Uterus (tissue), 3 donors: ENCODE measurements at regions not wholly inside any gene's neighbourhood (a gene's known extent, or its start where the extent isn't known, plus 50 kb on each side); places are given as distances from the start of the nearest gene placed in this dataset.

Source experiments
- DNase-seq, 2 donors: peaks; one replicate each; pipeline ENCODE4 v3.0.0-alpha.2; 2019 to 2020
- H3K27ac ChIP-seq, 2 donors: fragments of 200-600 bp; sonication (generic); 1 replicate in 1 of 2; 2 replicates in 1 of 2; pipeline ENCODE4 v1.5.1; 2016 to 2018
- H3K27me3 ChIP-seq, 2 donors: fragments of 200-600 bp; sonication (generic); one replicate each; pipeline ENCODE4 v1.5.1; 2018 to 2019; ENCODE audit warnings: control low read depth in 1 of 2
- H3K36me3 ChIP-seq, 2 donors: fragments of 200-600 bp; sonication (generic); one replicate each; pipeline ENCODE4 v1.5.1; 2019; ENCODE audit warnings: control low read depth in 1 of 2
- H3K4me1 ChIP-seq, 2 donors: fragments of 200-600 bp; sonication (generic); one replicate each; pipeline ENCODE4 v1.5.1; 2018 to 2019; ENCODE audit warnings: control low read depth in 1 of 2
- H3K4me3 ChIP-seq, 2 donors: fragments of 200-600 bp; sonication (generic); 1 replicate in 1 of 2; 2 replicates in 1 of 2; pipeline ENCODE4 v1.5.1; 2018 to 2019; ENCODE audit warnings: mild to moderate bottlenecking in 1 of 2
- H3K9me3 ChIP-seq, 2 donors: fragments of 200-600 bp; sonication (generic); one replicate each; pipeline ENCODE4 v1.5.1; 2019; ENCODE audit warnings: control low read depth in 1 of 2
- POLR2A ChIP-seq, 2 donors: fragments of 450-650 bp; IDR thresholded peaks; one replicate each; pipeline ENCODE4 v1.6.1; 2016; ENCODE audit warnings: antibody characterized with exemption in 2 of 2, mild to moderate bottlenecking in 1 of 2, moderate library complexity in 1 of 2
- intact Hi-C: fragments of 100-400 bp; cut with DNase I; formaldehyde crosslinking; loops from one replicate; pipeline ENCODE4 v1.15.1; 2023; ENCODE audit warnings: low total_unique reads
- TF ChIP-seq, protein P1 (sequence below), 4 experiments: fragments of 200-600 bp in 2 of 4; fragments of 450-650 bp in 2 of 4; sonication (generic) in 2 of 4; IDR thresholded peaks; one replicate each; pipeline ENCODE4 v1.5.1; 2016 to 2019; ENCODE audit warnings: antibody characterized with exemption in 4 of 4, mild to moderate bottlenecking in 2 of 4, moderate library complexity in 1 of 4
- donor health status: DM: yes; HTN: yes; CAD: no.

DNA sequence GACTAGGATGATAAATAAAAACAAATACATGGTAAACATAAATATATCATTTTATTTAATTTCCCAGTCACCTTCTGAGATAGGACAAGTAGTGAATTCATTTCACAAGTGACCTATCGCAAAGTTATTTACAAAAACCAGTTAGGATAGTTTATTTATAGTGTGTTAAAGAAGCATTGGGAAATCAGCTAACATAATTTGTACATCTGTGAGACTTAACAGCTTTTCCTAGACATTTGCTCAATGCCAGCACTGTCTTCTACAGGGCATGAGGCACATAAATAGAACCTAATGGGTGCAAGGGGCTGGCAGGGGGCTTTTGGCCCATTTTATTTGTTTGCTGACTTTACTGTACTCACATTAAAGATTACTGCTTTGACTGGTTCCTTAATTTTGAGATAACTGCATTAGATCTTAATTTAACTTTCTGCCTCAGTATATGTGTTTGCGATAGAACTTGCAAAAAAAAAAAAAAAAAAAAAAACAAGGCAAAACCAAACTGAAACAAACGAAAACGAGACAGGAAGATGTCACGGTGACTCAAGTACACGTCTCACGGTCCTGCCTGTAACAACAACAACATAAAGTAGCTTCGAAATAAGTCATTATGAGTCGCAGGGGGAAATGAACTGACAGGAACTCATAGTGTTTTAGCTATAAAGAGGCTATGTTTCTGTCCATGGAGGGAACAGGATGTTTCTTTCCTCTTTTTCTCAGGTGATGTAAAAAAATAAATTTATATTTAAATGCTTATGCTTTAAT lies 133.7 kb upstream of the GMDS start:
- Histone ChIP-seq H3K27ac (no peak overlapping the region), H3K9me3 (no peaks in the 10 kb centered on the region), H3K4me1 (no peaks in the 10 kb centered on the region), H3K4me3 (no peak overlapping the region), H3K36me3 (no peaks in the 10 kb centered on the region), H3K27me3 (no peaks in the 10 kb centered on the region)
- no peak for DNase-seq
- TF ChIP-seq, protein P1, sequence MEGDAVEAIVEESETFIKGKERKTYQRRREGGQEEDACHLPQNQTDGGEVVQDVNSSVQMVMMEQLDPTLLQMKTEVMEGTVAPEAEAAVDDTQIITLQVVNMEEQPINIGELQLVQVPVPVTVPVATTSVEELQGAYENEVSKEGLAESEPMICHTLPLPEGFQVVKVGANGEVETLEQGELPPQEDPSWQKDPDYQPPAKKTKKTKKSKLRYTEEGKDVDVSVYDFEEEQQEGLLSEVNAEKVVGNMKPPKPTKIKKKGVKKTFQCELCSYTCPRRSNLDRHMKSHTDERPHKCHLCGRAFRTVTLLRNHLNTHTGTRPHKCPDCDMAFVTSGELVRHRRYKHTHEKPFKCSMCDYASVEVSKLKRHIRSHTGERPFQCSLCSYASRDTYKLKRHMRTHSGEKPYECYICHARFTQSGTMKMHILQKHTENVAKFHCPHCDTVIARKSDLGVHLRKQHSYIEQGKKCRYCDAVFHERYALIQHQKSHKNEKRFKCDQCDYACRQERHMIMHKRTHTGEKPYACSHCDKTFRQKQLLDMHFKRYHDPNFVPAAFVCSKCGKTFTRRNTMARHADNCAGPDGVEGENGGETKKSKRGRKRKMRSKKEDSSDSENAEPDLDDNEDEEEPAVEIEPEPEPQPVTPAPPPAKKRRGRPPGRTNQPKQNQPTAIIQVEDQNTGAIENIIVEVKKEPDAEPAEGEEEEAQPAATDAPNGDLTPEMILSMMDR (IDR thresholded peaks at IDR 0.05): no peak
- TF ChIP-seq POLR2A (IDR thresholded peaks at IDR 0.05): no peak
- intact Hi-C loops: no loop called here

DNA sequence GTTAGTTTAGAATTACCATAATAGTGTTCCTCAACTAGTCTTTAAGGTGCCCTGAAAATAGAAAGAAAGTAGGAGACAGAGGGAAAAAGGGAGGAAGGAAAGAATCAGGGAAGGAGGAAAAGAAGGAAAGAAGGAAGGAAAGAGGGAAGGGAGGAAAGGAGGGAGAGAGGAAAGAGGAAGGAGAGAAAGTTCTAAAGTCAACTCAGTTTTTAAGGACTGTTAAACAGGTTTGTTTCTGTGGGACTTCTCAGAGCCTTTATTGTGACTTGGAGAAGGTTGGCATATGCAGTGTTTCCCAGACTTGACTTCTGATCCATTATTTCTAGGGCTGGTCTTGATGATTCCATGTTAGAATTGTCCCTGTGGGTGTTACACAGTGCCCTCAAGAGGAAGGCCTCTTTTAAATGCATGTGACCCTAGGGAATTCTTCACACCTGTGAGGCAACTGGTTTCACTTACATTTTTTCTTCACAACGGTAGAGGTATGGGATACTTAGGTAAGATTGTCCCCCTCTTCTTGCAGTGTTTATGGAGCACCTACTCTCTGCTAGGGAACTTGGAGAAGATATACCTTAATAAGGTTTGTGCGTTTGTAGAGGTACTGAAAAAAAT lies 132.7 kb upstream of the GMDS start:
- Histone ChIP-seq H3K27ac (no peak overlapping the region), H3K4me1 (no peaks in the 10 kb centered on the region), H3K9me3 (no peaks in the 10 kb centered on the region), H3K36me3 (no peaks in the 10 kb centered on the region), H3K4me3 (no peak overlapping the region), H3K27me3 (no peaks in the 10 kb centered on the region)
- no peak for DNase-seq
- intact Hi-C loops: no loop called here
- no peak for TF ChIP-seq POLR2A (IDR thresholded peaks at IDR 0.05)
- TF ChIP-seq, protein P1 (IDR thresholded peaks at IDR 0.05): no peak

- no peak overlapping the region for H3K27ac ChIP-seq
- no peak overlapping the region for H3K4me3 ChIP-seq
- no peak for DNase-seq
- no peaks in the 10 kb centered on the region for H3K4me1 ChIP-seq
- H3K9me3 ChIP-seq: no peaks in the 10 kb centered on the region
- TF ChIP-seq, protein P1 (IDR thresholded peaks at IDR 0.05): no peak
- no peak for TF ChIP-seq POLR2A (IDR thresholded peaks at IDR 0.05)
- intact Hi-C loops: no loop called here
- H3K36me3 ChIP-seq: no peaks in the 10 kb centered on the region
- H3K27me3 ChIP-seq: no peaks in the 10 kb centered on the region
Observed at GRCh38 chr6:2376429-2377355, 131.3 kb upstream of the GMDS start.

- Histone ChIP-seq H3K4me3 (no peak overlapping the region), H3K4me1 (no peaks in the 10 kb centered on the region), H3K36me3 (no peaks in the 10 kb centered on the region), H3K27me3 (no peaks in the 10 kb centered on the region), H3K9me3 (no peaks in the 10 kb centered on the region), H3K27ac (no peak overlapping the region)
- no peak for DNase-seq
- intact Hi-C loops: no loop called here
- TF ChIP-seq, protein P1 (IDR thresholded peaks at IDR 0.05): no peak
- no peak for TF ChIP-seq POLR2A (IDR thresholded peaks at IDR 0.05)
Observed at GRCh38 chr6:2375443-2375842, 130.0 kb upstream of the GMDS start.
